H9 (cell line): ENCODE measurements at regions not wholly inside any gene's neighbourhood (a gene's known extent, or its start where the extent isn't known, plus 50 kb on each side); places are given as distances from the start of the nearest gene placed in this dataset.

ENCODE experiments used
- DNase-seq: peaks from one replicate; pipeline ENCODE4 v3.0.0-alpha.2; 2017
- H2AFZ ChIP-seq: one replicate; pipeline ENCODE4 v1.6.1; 2013; ENCODE audit warnings: mild to moderate bottlenecking, low read length, control low read depth, moderate library complexity
- H2AK5ac ChIP-seq: 2 replicates; pipeline ENCODE4 v1.6.1; 2013; ENCODE audit warnings: low read length, control low read depth, mixed read lengths; ENCODE audit not compliant: insufficient read length
- H2BK120ac ChIP-seq: one replicate; pipeline ENCODE4 v1.6.1; 2013; ENCODE audit warnings: low read depth, mild to moderate bottlenecking, low read length, control low read depth, inconsistent platforms; ENCODE audit not compliant: poor library complexity, severe bottlenecking
- H2BK12ac ChIP-seq: 2 replicates; pipeline ENCODE4 v1.6.1; 2013; ENCODE audit warnings: low read length, control low read depth, mixed read lengths, low read depth; ENCODE audit not compliant: insufficient read length
- H2BK15ac ChIP-seq: 2 replicates; pipeline ENCODE4 v1.6.1; 2013; ENCODE audit warnings: low read depth, low read length, control low read depth
- H2BK20ac ChIP-seq: one replicate; pipeline ENCODE4 v1.6.1; 2013; ENCODE audit warnings: low read depth, mild to moderate bottlenecking, low read length, control low read depth, inconsistent platforms; ENCODE audit not compliant: poor library complexity, severe bottlenecking
- H2BK5ac ChIP-seq: 2 replicates; pipeline ENCODE4 v1.6.1; 2013; ENCODE audit warnings: low read length, control low read depth, mixed read lengths; ENCODE audit not compliant: insufficient read length
- H3K14ac ChIP-seq: 2 replicates; pipeline ENCODE4 v1.6.1; 2013; ENCODE audit warnings: low read length, control low read depth; ENCODE audit not compliant: insufficient read depth
- H3K18ac ChIP-seq: 2 replicates; pipeline ENCODE4 v1.6.1; 2013; ENCODE audit warnings: low read depth, mild to moderate bottlenecking, mixed read lengths, low read length, control low read depth; ENCODE audit not compliant: insufficient read length
- H3K23ac ChIP-seq: 2 replicates; pipeline ENCODE4 v1.6.1; 2013; ENCODE audit warnings: low read length, control low read depth, mixed read lengths, low read depth; ENCODE audit not compliant: insufficient read length
- H3K23me2 ChIP-seq: 2 replicates; pipeline ENCODE4 v1.6.1; 2013; ENCODE audit warnings: low read depth, mild to moderate bottlenecking, mixed read lengths, low read length, control low read depth; ENCODE audit not compliant: insufficient read length, poor library complexity, severe bottlenecking
- H3K27ac ChIP-seq: 2 replicates; pipeline ENCODE4 v1.5.1; 2013; ENCODE audit warnings: low read length, control low read depth, mixed read lengths, low read depth; ENCODE audit not compliant: insufficient read length
- H3K27me3 ChIP-seq: 2 replicates; pipeline ENCODE4 v1.6.1; 2013; ENCODE audit warnings: low read length, control low read depth, inconsistent platforms; ENCODE audit not compliant: insufficient read depth
- H3K4ac ChIP-seq: 2 replicates; pipeline ENCODE4 v1.6.1; 2013; ENCODE audit warnings: low read depth, mild to moderate bottlenecking, control low read depth, inconsistent platforms, low read length, moderate library complexity
- H3K4me1 ChIP-seq: 2 replicates; pipeline ENCODE4 v1.6.1; 2013; ENCODE audit warnings: low read length, control low read depth, inconsistent platforms; ENCODE audit not compliant: insufficient read depth
- H3K4me2 ChIP-seq: 2 replicates; pipeline ENCODE4 v1.6.1; 2013; ENCODE audit warnings: low read length, control low read depth, mixed read lengths; ENCODE audit not compliant: insufficient read length, insufficient read depth
- H3K56ac ChIP-seq: 2 replicates; pipeline ENCODE4 v1.6.1; 2013; ENCODE audit warnings: low read depth, mild to moderate bottlenecking, mixed read lengths, low read length, control low read depth; ENCODE audit not compliant: insufficient read length
- H3K79me1 ChIP-seq: 2 replicates; pipeline ENCODE4 v1.6.1; 2013; ENCODE audit warnings: low read depth, mild to moderate bottlenecking, moderate library complexity, low read length, control low read depth, inconsistent platforms; ENCODE audit not compliant: insufficient read depth, poor library complexity, severe bottlenecking
- H3K79me2 ChIP-seq: 2 replicates; pipeline ENCODE4 v1.6.1; 2013; ENCODE audit warnings: low read length, control low read depth, inconsistent platforms; ENCODE audit not compliant: insufficient read depth
- H3K9ac ChIP-seq: 2 replicates; pipeline ENCODE4 v1.6.1; 2013; ENCODE audit warnings: low read length, control low read depth, mixed read lengths; ENCODE audit not compliant: insufficient read length; ENCODE audit errors: extremely low read depth
- H3K9me3 ChIP-seq: one replicate; pipeline ENCODE4 v1.6.1; 2013; ENCODE audit warnings: low read depth, low read length, inconsistent platforms; ENCODE audit not compliant: control insufficient read depth
- H3T11ph ChIP-seq: one replicate; pipeline ENCODE4 v1.6.1; 2013; ENCODE audit warnings: mild to moderate bottlenecking, low read length, control low read depth, inconsistent platforms
- H4K20me1 ChIP-seq: one replicate; pipeline ENCODE4 v1.6.1; 2013; ENCODE audit not compliant: control insufficient read depth, insufficient read length, insufficient read depth
- H4K5ac ChIP-seq: 2 replicates; pipeline ENCODE4 v1.6.1; 2013; ENCODE audit warnings: low read depth, mild to moderate bottlenecking, mixed read lengths, low read length, control low read depth; ENCODE audit not compliant: insufficient read length
- H4K8ac ChIP-seq: replicated peaks from 2 replicates; pipeline ENCODE4 v1.6.1; 2013; ENCODE audit warnings: low read length, control low read depth, mixed read lengths, low read depth; ENCODE audit not compliant: insufficient read length
- H4K91ac ChIP-seq: 2 replicates; pipeline ENCODE4 v1.6.1; 2013; ENCODE audit warnings: low read depth, mild to moderate bottlenecking, moderate library complexity, mixed read lengths, low read length, control low read depth; ENCODE audit not compliant: insufficient read length
- H3K27ac Mint-ChIP-seq, 3 experiments: 2 replicates in 2 of 3; 3 replicates in 1 of 3; pipeline ENCODE4 v1.8.0; 2020 to 2021; ENCODE audit warnings: mixed read lengths in 3 of 3, mild to moderate bottlenecking in 1 of 3, moderate library complexity in 1 of 3
- H3K27me3 Mint-ChIP-seq: 2 replicates; pipeline ENCODE4 v1.8.0; 2021; ENCODE audit warnings: low read depth, mild to moderate bottlenecking, moderate library complexity, mixed read lengths
- H3K36me3 Mint-ChIP-seq, 3 experiments: 2 replicates in 2 of 3; 3 replicates in 1 of 3; pipeline ENCODE4 v1.8.0; 2020 to 2021; ENCODE audit warnings: low read depth in 3 of 3, mixed read lengths in 3 of 3; ENCODE audit not compliant: insufficient read depth in 1 of 3
- H3K4me1 Mint-ChIP-seq, 2 experiments: 2 replicates each; pipeline ENCODE4 v1.8.0; 2020; ENCODE audit warnings: mixed read lengths in 2 of 2
- H3K4me3 Mint-ChIP-seq, 2 experiments: 2 replicates in 1 of 2; 3 replicates in 1 of 2; pipeline ENCODE4 v1.8.0; 2020 to 2021; ENCODE audit warnings: mild to moderate bottlenecking in 2 of 2, mixed read lengths in 2 of 2, moderate library complexity in 1 of 2
- H3K9me3 Mint-ChIP-seq, 2 experiments: 2 replicates in 1 of 2; 3 replicates in 1 of 2; pipeline ENCODE4 v1.8.0; 2020; ENCODE audit warnings: mild to moderate bottlenecking in 2 of 2, mixed read lengths in 2 of 2, moderate library complexity in 1 of 2
- TF ChIP-seq, protein P1 (sequence below): fragments of 200-600 bp; sonication (generic); conservative IDR thresholded peaks from 3 replicates; pipeline ENCODE4 v1.8.0; 2021; ENCODE audit warnings: antibody characterized with exemption, mild to moderate bottlenecking

DNA sequence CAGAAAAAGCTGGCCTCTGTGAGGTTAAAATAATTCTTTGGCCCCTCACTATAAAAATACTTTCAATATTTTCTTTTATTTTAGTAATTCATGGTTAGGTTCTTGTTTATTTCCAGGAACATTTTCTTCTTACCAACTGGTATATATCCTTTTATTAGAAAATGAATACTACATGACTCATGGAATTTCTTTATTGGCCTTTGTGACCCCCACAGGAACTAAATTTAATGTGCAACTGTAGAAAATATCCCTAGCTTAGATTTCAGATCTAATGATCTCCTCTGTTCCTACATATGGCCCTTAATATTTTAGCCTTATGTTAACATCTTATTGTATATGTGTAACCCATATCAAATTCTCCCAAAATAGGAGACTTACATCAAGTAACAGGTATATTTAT, 429.9 kb downstream of the NR2F1-AS1 start:
- Histone ChIP-seq H3K56ac (no peak overlapping the region), H2BK15ac (no peak overlapping the region), H4K20me1 (no peaks in the 10 kb centered on the region), H4K8ac (no peak overlapping the region), H3K4me1 (no peaks in the 10 kb centered on the region), H4K5ac (no peak overlapping the region), H3K79me1 (no peaks in the 10 kb centered on the region), H3K23ac (no peak overlapping the region), H3K9ac (no peak overlapping the region), H3K27ac (no peak overlapping the region), H3K4me2 (no peak overlapping the region), H2BK20ac (no peak overlapping the region), H4K91ac (no peak overlapping the region), H2AFZ (no peak overlapping the region), H3T11ph (no peak overlapping the region), H2BK5ac (no peak overlapping the region), H3K4ac (no peak overlapping the region), H2AK5ac (no peak overlapping the region), H3K23me2 (no peaks in the 10 kb centered on the region), H2BK120ac (no peak overlapping the region), H2BK12ac (no peak overlapping the region), H3K18ac (no peak overlapping the region), H3K27me3 (no peaks in the 10 kb centered on the region), H3K14ac (no peak overlapping the region), H3K79me2 (no peaks in the 10 kb centered on the region), H3K9me3 (no peaks in the 10 kb centered on the region)
- H3K27me3 Mint-ChIP-seq: no peaks in the 10 kb centered on the region
- H3K4me1 Mint-ChIP-seq: no peaks in the 10 kb centered on the region
- TF ChIP-seq, protein P1, sequence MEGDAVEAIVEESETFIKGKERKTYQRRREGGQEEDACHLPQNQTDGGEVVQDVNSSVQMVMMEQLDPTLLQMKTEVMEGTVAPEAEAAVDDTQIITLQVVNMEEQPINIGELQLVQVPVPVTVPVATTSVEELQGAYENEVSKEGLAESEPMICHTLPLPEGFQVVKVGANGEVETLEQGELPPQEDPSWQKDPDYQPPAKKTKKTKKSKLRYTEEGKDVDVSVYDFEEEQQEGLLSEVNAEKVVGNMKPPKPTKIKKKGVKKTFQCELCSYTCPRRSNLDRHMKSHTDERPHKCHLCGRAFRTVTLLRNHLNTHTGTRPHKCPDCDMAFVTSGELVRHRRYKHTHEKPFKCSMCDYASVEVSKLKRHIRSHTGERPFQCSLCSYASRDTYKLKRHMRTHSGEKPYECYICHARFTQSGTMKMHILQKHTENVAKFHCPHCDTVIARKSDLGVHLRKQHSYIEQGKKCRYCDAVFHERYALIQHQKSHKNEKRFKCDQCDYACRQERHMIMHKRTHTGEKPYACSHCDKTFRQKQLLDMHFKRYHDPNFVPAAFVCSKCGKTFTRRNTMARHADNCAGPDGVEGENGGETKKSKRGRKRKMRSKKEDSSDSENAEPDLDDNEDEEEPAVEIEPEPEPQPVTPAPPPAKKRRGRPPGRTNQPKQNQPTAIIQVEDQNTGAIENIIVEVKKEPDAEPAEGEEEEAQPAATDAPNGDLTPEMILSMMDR: no peak
- no peak overlapping the region for H3K27ac Mint-ChIP-seq
- H3K4me3 Mint-ChIP-seq: no peak overlapping the region
- no peak for DNase-seq
- no peaks in the 10 kb centered on the region for H3K36me3 Mint-ChIP-seq
- H3K9me3 Mint-ChIP-seq: no peaks in the 10 kb centered on the region
